PFSK-1 (cell line): ENCODE measurements at regions not wholly inside any gene's neighbourhood (a gene's known extent, or its start where the extent isn't known, plus 50 kb on each side); places are given as distances from the start of the nearest gene placed in this dataset.

ENCODE experiments used
- REST ChIP-seq, 2 experiments: IDR thresholded peaks; 2 replicates each; pipeline versions ENCODE4 v1.6.1 to v1.8.0; 2011 to 2012; ENCODE audit warnings: low read depth in 2 of 2, low read length in 2 of 2, control low read depth in 1 of 2, inconsistent platforms in 1 of 2, mild to moderate bottlenecking in 1 of 2, moderate library complexity in 1 of 2; ENCODE audit not compliant: insufficient read depth in 1 of 2
- TAF1 ChIP-seq: IDR thresholded peaks from 2 replicates; pipeline ENCODE4 v1.6.1; 2012; ENCODE audit warnings: low read length, control low read depth, borderline replicate concordance; ENCODE audit not compliant: insufficient read depth

GRCh38 chr17:71855010-71855409 is 265.8 kb upstream of the SOX9 start:
- no peak for TF ChIP-seq TAF1
- no peak for TF ChIP-seq REST (IDR thresholded peaks at IDR 0.05; ENCODE audit: insufficient read depth in 1 of 2, low read depth in 2 of 2, low read length in 2 of 2)
